Right atrium auricular region (tissue), 2 donors: ENCODE measurements at regions not wholly inside any gene's neighbourhood (a gene's known extent, or its start where the extent isn't known, plus 50 kb on each side); places are given as distances from the start of the nearest gene placed in this dataset.

Experiments
- DNase-seq: peaks from one replicate; pipeline ENCODE4 v3.0.0-alpha.2; 2019; ENCODE audit warnings: low spot score
- H3K27ac ChIP-seq, 2 donors: fragments of 200-600 bp; sonication (generic); 1 replicate in 1 of 2; 2 replicates in 1 of 2; pipeline ENCODE4 v1.5.1; 2016 to 2019
- H3K27me3 ChIP-seq, 2 donors: fragments of 200-600 bp; sonication (generic); one replicate each; pipeline versions ENCODE4 v1.5.1 to v1.6.0; 2017 to 2019
- H3K36me3 ChIP-seq: fragments of 200-600 bp; sonication (generic); one replicate; pipeline ENCODE4 v1.5.1; 2016
- H3K4me1 ChIP-seq, 2 donors: fragments of 200-600 bp; sonication (generic); one replicate each; pipeline versions ENCODE4 v1.5.1 to v1.6.0; 2017 to 2019
- H3K4me3 ChIP-seq, 2 donors: fragments of 200-600 bp; sonication (generic); 1 replicate in 1 of 2; 2 replicates in 1 of 2; pipeline ENCODE4 v1.5.1; 2017 to 2019; ENCODE audit warnings: mild to moderate bottlenecking in 1 of 2, moderate library complexity in 1 of 2
- H3K9me3 ChIP-seq, 2 donors: fragments of 200-600 bp; sonication (generic); one replicate each; pipeline ENCODE4 v1.5.1; 2019
- CTCF ChIP-seq, 2 donors: fragments of 200-600 bp; sonication (generic); IDR thresholded peaks; one replicate each; pipeline ENCODE4 v1.5.1; 2019; ENCODE audit warnings: antibody characterized with exemption in 2 of 2

DNA sequence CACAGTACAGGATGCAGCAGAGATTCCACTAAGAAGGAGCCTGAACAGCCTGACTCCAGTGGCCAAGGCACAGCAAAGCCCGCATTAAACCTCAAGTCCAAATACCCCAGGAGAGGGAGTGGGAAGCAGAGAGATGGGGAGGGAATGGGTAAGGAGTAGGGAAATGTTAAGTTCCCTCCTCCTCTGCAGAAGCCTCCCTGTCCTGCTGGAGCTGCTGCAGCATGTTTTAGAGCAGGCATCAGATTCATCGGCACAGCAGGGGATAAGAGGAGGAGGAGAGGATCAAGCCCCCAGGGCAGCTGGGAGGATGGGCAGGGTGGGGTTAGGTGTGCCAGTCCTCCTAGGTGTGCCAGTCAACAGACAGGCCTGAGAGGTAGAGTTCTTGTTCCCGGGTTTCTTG is 709.7 kb downstream of the PTPRU start:
- DNase-seq: no peak
- H3K36me3 ChIP-seq: no peaks in the 10 kb centered on the region
- H3K9me3 ChIP-seq: no peaks in the 10 kb centered on the region
- H3K27ac ChIP-seq: no peak overlapping the region
- H3K4me3 ChIP-seq: no peak overlapping the region
- no peaks in the 10 kb centered on the region for H3K27me3 ChIP-seq
- TF ChIP-seq CTCF (IDR thresholded peaks at IDR 0.05): no peak
- H3K4me1 ChIP-seq: no peaks in the 10 kb centered on the region

- TF ChIP-seq CTCF (IDR thresholded peaks at IDR 0.05): no peak
- Histone ChIP-seq H3K4me3 (no peak overlapping the region), H3K27ac (no peak overlapping the region), H3K9me3 (no peaks in the 10 kb centered on the region), H3K36me3 (no peaks in the 10 kb centered on the region), H3K4me1 (no peaks in the 10 kb centered on the region), H3K27me3 (no peaks in the 10 kb centered on the region)
- no peak for DNase-seq
These were observed 709.1 kb downstream of the PTPRU start for GRCh38 chr1:29945426-29945825.

DNA sequence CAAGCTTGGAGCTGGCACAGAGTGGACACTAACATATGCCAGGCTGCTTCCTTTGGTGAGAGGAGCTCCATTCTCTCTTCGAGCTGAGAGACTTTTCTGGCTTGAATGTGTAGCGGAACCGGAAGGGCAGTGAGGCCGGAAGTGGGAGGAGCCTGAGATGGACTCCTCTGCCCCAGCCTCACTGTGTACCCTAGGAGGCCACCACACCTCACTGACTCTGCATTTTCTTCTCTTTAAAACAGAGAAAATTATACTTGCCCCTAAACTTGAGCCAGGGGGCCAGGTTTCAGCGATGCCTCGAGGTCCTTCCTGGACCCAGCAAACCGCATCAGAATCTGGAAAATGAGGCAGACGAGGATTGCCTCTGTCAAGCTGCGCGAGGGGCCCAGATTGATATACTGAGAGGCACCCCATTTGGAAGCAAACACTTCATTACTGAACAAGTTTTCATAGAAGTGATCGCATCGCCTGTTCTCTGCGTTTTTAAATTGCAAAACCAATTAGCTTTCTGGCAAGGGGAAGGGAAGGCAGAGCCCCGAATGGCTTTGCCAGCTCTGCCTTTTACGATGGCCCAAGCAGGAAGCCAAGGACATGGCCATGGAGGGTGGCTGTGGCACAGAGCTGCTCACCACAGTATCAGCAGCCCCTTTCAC is 708.1 kb downstream of the PTPRU start:
- DNase-seq: no peak
- Histone ChIP-seq H3K36me3 (no peaks in the 10 kb centered on the region), H3K4me1 (no peaks in the 10 kb centered on the region), H3K4me3 (no peak overlapping the region), H3K9me3 (no peaks in the 10 kb centered on the region), H3K27ac (no peak overlapping the region), H3K27me3 (no peaks in the 10 kb centered on the region)
- no peak for TF ChIP-seq CTCF (IDR thresholded peaks at IDR 0.05)

- Histone ChIP-seq H3K27ac (no peak overlapping the region), H3K9me3 (no peaks in the 10 kb centered on the region), H3K27me3 (no peaks in the 10 kb centered on the region), H3K4me1 (no peaks in the 10 kb centered on the region), H3K4me3 (no peak overlapping the region), H3K36me3 (no peaks in the 10 kb centered on the region)
- no peak for TF ChIP-seq CTCF (IDR thresholded peaks at IDR 0.05)
- no peak for DNase-seq
These were observed 706.7 kb downstream of the PTPRU start for GRCh38 chr1:29943034-29943433.

GRCh38 chr1:29939079-29939478 is 702.8 kb downstream of the PTPRU start:
- Histone ChIP-seq H3K27ac (no peak overlapping the region), H3K9me3 (no peaks in the 10 kb centered on the region), H3K27me3 (no peaks in the 10 kb centered on the region), H3K36me3 (no peaks in the 10 kb centered on the region), H3K4me3 (no peak overlapping the region), H3K4me1 (no peaks in the 10 kb centered on the region)
- no peak for DNase-seq
- TF ChIP-seq CTCF (IDR thresholded peaks at IDR 0.05): no peak

DNA sequence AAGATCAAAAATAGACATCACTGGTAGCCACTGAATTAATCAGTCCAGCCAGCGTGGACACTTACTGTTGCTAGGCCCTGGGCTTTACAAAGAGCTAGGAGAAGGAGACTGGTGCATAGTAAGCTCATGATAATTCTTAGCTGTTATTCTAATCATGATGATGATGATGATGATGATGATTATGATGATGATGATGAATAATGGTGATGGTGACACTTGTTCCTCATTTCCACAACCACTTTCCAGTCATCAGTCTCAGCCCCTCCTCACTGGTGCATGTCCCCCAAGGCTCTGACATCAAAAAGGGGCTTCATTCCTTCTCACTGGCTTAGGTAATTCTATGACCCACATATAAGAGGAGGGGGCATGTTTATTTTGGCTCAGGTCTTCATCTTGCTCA is 701.0 kb downstream of the PTPRU start:
- H3K27ac ChIP-seq: no peak overlapping the region
- TF ChIP-seq CTCF (IDR thresholded peaks at IDR 0.05): no peak
- H3K4me3 ChIP-seq: no peak overlapping the region
- H3K36me3 ChIP-seq: no peaks in the 10 kb centered on the region
- no peak for DNase-seq
- H3K27me3 ChIP-seq: no peaks in the 10 kb centered on the region
- H3K4me1 ChIP-seq: no peaks in the 10 kb centered on the region
- H3K9me3 ChIP-seq: no peaks in the 10 kb centered on the region
